Sigmoid colon (tissue), 6 donors: ENCODE measurements at regions not wholly inside any gene's neighbourhood (a gene's known extent, or its start where the extent isn't known, plus 50 kb on each side); places are given as distances from the start of the nearest gene placed in this dataset.

Source experiments
- DNase-seq: peaks from one replicate; pipeline ENCODE4 v3.0.0-alpha.2; 2019
- H3K27ac ChIP-seq, 4 donors: fragments of 200-600 bp; sonication (generic); one replicate each; pipeline ENCODE4 v1.5.1; 2016 to 2019; ENCODE audit warnings: mild to moderate bottlenecking in 1 of 4
- H3K27me3 ChIP-seq, 3 donors: fragments of 200-600 bp; sonication (generic); one replicate each; pipeline ENCODE4 v1.5.1; 2019; ENCODE audit warnings: mild to moderate bottlenecking in 1 of 3
- H3K36me3 ChIP-seq, 4 donors: fragments of 200-600 bp; sonication (generic); one replicate each; pipeline ENCODE4 v1.5.1; 2016 to 2019
- H3K4me1 ChIP-seq, 4 donors: fragments of 200-600 bp; sonication (generic); one replicate each; pipeline ENCODE4 v1.5.1; 2017 to 2019
- H3K4me3 ChIP-seq, 4 donors: fragments of 200-600 bp; sonication (generic); one replicate each; pipeline ENCODE4 v1.5.1; 2017 to 2019; ENCODE audit warnings: mild to moderate bottlenecking in 2 of 4, moderate library complexity in 1 of 4
- H3K9me3 ChIP-seq, 4 donors: fragments of 200-600 bp in 3 of 4; sonication (generic) in 3 of 4; one replicate each; pipeline versions ENCODE4 v1.5.1 to v1.6.1; 2013 to 2019
- EP300 ChIP-seq, 4 donors: sonication (generic); formaldehyde crosslinking; IDR thresholded peaks; one replicate each; pipeline ENCODE4 v1.6.1; 2017; ENCODE audit warnings: antibody characterized with exemption in 4 of 4
- POLR2A ChIP-seq, 2 donors: fragments of 450-650 bp; IDR thresholded peaks; one replicate each; pipeline ENCODE4 v1.6.1; 2016; ENCODE audit warnings: antibody characterized with exemption in 2 of 2, mild to moderate bottlenecking in 2 of 2, moderate library complexity in 2 of 2
- POLR2AphosphoS5 ChIP-seq, 4 donors: sonication (generic); formaldehyde crosslinking; IDR thresholded peaks; one replicate each; pipeline ENCODE4 v1.6.1; 2017; ENCODE audit warnings: antibody characterized with exemption in 4 of 4
- WGBS, 2 donors: extraction: QIAGEN DNeasy Blood & Tissue Kit; methylation state at CpG; one replicate each; pipeline ENCODE4 v1.1.7; 2013; 5-methylcytosine and 5-hydroxymethylcytosine counted together
- intact Hi-C: fragments of 100-400 bp; cut with DNase I; formaldehyde crosslinking; loops from one replicate; pipeline ENCODE4 v1.15.1; 2023
- TF ChIP-seq, protein P1 (sequence below), 4 experiments: fragments of 450-650 bp in 3 of 4; fragments of 200-600 bp in 1 of 4; IDR thresholded peaks; one replicate each; pipeline ENCODE4 v1.5.1; 2016 to 2019; ENCODE audit warnings: antibody characterized with exemption in 4 of 4, mild to moderate bottlenecking in 3 of 4, moderate library complexity in 2 of 4
- donor health status: healthy with polysubstance abuse.
- donor health status: healthy.

- intact Hi-C loops: no loop called here
- TF ChIP-seq, protein P1, sequence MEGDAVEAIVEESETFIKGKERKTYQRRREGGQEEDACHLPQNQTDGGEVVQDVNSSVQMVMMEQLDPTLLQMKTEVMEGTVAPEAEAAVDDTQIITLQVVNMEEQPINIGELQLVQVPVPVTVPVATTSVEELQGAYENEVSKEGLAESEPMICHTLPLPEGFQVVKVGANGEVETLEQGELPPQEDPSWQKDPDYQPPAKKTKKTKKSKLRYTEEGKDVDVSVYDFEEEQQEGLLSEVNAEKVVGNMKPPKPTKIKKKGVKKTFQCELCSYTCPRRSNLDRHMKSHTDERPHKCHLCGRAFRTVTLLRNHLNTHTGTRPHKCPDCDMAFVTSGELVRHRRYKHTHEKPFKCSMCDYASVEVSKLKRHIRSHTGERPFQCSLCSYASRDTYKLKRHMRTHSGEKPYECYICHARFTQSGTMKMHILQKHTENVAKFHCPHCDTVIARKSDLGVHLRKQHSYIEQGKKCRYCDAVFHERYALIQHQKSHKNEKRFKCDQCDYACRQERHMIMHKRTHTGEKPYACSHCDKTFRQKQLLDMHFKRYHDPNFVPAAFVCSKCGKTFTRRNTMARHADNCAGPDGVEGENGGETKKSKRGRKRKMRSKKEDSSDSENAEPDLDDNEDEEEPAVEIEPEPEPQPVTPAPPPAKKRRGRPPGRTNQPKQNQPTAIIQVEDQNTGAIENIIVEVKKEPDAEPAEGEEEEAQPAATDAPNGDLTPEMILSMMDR (IDR thresholded peaks at IDR 0.05): no peak
- TF ChIP-seq EP300 (IDR thresholded peaks at IDR 0.05) (no peak), POLR2AphosphoS5 (IDR thresholded peaks at IDR 0.05) (no peak), POLR2A (IDR thresholded peaks at IDR 0.05) (no peak)
- Histone ChIP-seq H3K4me3 (no peak overlapping the region), H3K27ac (no peak overlapping the region), H3K36me3 (no peaks in the 10 kb centered on the region), H3K4me1 (no peaks in the 10 kb centered on the region), H3K27me3 (no peaks in the 10 kb centered on the region), H3K9me3 (no peaks in the 10 kb centered on the region)
- DNase-seq: no peak
- WGBS, 2 donors: 80 to 90% methylated on average over 2 of the region's 2 CpGs
Observed at GRCh38 chr13:85567909-85568308, 231.3 kb downstream of the SLITRK6 start.

DNA sequence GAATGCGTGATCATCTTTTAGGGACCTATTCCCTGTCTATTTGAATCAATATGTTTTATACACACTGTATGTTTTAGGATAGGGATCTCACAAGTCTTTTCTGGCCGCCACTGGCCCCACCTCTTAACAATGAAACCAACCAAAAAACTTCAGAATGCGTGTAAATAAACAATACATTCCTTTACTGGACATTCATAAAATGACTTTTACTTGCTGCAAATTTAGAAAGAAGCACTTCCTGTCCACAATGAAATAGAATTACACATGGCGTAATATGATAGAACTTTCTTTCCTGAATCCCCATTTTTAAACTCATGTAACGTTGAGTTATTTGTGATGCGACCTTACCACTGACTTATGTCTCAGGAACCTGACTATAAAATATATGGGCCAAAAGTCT lies 233.6 kb downstream of the SLITRK6 start:
- Histone ChIP-seq H3K27me3 (no peaks in the 10 kb centered on the region), H3K27ac (no peak overlapping the region), H3K36me3 (no peaks in the 10 kb centered on the region), H3K4me1 (no peaks in the 10 kb centered on the region), H3K9me3 (no peaks in the 10 kb centered on the region), H3K4me3 (no peak overlapping the region)
- intact Hi-C loops: no loop called here
- TF ChIP-seq, protein P1 (IDR thresholded peaks at IDR 0.05): no peak
- TF ChIP-seq EP300 (IDR thresholded peaks at IDR 0.05) (no peak), POLR2A (IDR thresholded peaks at IDR 0.05) (no peak), POLR2AphosphoS5 (IDR thresholded peaks at IDR 0.05) (no peak)
- DNase-seq: no peak
- 78 to 79% methylated on average over 6 of the region's 6 CpGs for WGBS, 2 donors

DNA sequence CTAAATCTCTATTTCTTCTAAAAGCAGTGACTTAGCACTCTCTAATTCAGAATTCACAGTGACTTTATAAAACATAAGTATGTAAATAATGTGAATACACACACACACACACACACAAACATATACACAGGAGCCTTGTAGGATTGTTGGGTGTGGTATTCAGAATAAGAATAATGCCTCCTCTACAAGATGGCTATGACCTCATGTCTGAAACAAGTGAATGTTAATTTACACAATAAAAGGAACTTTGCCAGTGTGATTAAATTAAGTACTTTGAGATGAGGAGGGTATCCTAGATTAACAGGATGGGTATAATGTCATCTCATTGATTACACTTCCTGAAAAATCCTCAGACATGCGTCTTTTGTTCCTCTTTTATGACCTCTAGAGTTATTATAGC lies 234.6 kb downstream of the SLITRK6 start:
- no peaks in the 10 kb centered on the region for H3K9me3 ChIP-seq
- intact Hi-C loops: no loop called here
- H3K4me1 ChIP-seq: no peaks in the 10 kb centered on the region
- no peak for DNase-seq
- 10 to 33% methylated on average over 1 of the region's 1 CpG for WGBS, 2 donors
- H3K27ac ChIP-seq: no peak overlapping the region
- H3K27me3 ChIP-seq: no peaks in the 10 kb centered on the region
- no peaks in the 10 kb centered on the region for H3K36me3 ChIP-seq
- TF ChIP-seq POLR2AphosphoS5 (IDR thresholded peaks at IDR 0.05) (no peak), POLR2A (IDR thresholded peaks at IDR 0.05) (no peak), EP300 (IDR thresholded peaks at IDR 0.05) (no peak)
- TF ChIP-seq, protein P1 (IDR thresholded peaks at IDR 0.05): no peak
- H3K4me3 ChIP-seq: no peak overlapping the region

GRCh38 chr13:85562282-85562681 lies 236.9 kb downstream of the SLITRK6 start:
- Histone ChIP-seq H3K36me3 (no peaks in the 10 kb centered on the region), H3K27ac (no peak overlapping the region), H3K27me3 (no peaks in the 10 kb centered on the region), H3K4me1 (peaks cover 0 to 9% (median 2%) of the 10 kb centered on the region in 4 donors), H3K4me3 (no peak overlapping the region), H3K9me3 (no peaks in the 10 kb centered on the region)
- no peak for DNase-seq
- no peak for TF ChIP-seq EP300 (IDR thresholded peaks at IDR 0.05)
- TF ChIP-seq, protein P1 (IDR thresholded peaks at IDR 0.05): no peak
- TF ChIP-seq POLR2AphosphoS5 (IDR thresholded peaks at IDR 0.05): no peak
- no peak for TF ChIP-seq POLR2A (IDR thresholded peaks at IDR 0.05)
- intact Hi-C loops: no loop called here
- 94 to 97% methylated on average over 6 of the region's 6 CpGs for WGBS, 2 donors
